ENCODE measurements at regions not wholly inside any gene's neighbourhood (a gene's known extent, or its start where the extent isn't known, plus 50 kb on each side); places are given as distances from the start of the nearest gene placed in this dataset.

DNA sequence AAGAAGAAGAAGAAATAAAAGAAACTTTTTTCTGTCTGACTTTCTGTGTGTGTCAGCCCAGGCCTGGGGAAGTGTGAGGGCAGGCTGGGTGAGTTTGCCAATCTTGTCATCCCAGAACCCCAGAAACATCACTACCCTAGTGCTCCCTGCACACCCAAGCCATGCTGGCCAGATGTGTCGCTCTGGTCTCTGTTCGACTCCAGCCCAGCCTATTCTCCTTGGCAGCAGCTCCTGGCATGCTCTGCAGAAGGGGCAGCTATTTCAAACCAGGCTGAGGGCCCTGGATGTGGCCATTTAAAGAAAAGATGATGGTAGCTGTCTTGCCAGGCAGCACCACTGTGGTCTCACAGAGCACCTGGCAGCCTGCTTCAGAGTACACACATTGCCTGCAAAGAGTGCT is 334.1 kb downstream of the RPS24 start:
- TF ChIP-seq, protein P1, sequence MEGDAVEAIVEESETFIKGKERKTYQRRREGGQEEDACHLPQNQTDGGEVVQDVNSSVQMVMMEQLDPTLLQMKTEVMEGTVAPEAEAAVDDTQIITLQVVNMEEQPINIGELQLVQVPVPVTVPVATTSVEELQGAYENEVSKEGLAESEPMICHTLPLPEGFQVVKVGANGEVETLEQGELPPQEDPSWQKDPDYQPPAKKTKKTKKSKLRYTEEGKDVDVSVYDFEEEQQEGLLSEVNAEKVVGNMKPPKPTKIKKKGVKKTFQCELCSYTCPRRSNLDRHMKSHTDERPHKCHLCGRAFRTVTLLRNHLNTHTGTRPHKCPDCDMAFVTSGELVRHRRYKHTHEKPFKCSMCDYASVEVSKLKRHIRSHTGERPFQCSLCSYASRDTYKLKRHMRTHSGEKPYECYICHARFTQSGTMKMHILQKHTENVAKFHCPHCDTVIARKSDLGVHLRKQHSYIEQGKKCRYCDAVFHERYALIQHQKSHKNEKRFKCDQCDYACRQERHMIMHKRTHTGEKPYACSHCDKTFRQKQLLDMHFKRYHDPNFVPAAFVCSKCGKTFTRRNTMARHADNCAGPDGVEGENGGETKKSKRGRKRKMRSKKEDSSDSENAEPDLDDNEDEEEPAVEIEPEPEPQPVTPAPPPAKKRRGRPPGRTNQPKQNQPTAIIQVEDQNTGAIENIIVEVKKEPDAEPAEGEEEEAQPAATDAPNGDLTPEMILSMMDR (IDR thresholded peaks at IDR 0.05): no peak
- no peak for TF ChIP-seq ZFX (IDR thresholded peaks at IDR 0.05; ENCODE audit: borderline replicate concordance)

All from 22Rv1 (cell line).